Left ventricle myocardium inferior (tissue), 1 donor: ENCODE measurements at regions not wholly inside any gene's neighbourhood (a gene's known extent, or its start where the extent isn't known, plus 50 kb on each side); places are given as distances from the start of the nearest gene placed in this dataset.

Experiments
- DNase-seq: peaks from one replicate; pipeline ENCODE4 v3.0.0-alpha.2; 2020
- H3K27ac ChIP-seq: fragments of 200-600 bp; replicated peaks from 2 replicates; pipeline ENCODE4 v1.8.0; 2021
- H3K27me3 ChIP-seq: fragments of 200-600 bp; 2 replicates; pipeline ENCODE4 v1.8.0; 2021; ENCODE audit warnings: low read depth
- H3K36me3 ChIP-seq: fragments of 200-600 bp; 2 replicates; pipeline ENCODE4 v1.8.0; 2021
- H3K4me1 ChIP-seq: fragments of 200-600 bp; 2 replicates; pipeline ENCODE4 v1.8.0; 2021
- H3K4me3 ChIP-seq: fragments of 200-600 bp; 2 replicates; pipeline ENCODE4 v1.8.0; 2021; ENCODE audit warnings: mild to moderate bottlenecking, moderate library complexity
- H3K9me3 ChIP-seq: fragments of 200-600 bp; replicated peaks from 2 replicates; pipeline ENCODE4 v1.8.0; 2021
- CTCF ChIP-seq: fragments of 200-600 bp; IDR thresholded peaks from 2 replicates; pipeline ENCODE4 v1.8.0; 2021; ENCODE audit warnings: antibody characterized with exemption, mild to moderate bottlenecking, borderline replicate concordance
- intact Hi-C: fragments of 100-400 bp; cut with micrococcal nuclease; formaldehyde crosslinking; loops from one replicate; pipeline ENCODE4 v1.11.0; 2022
- donor health status: DM: no; HTN: yes; CAD: no; lungs with severe emphysema.

GRCh38 chr17:13162361-13162760 is 144.5 kb upstream of the ELAC2 start:
- Histone ChIP-seq H3K4me1 (no peaks in the 10 kb centered on the region), H3K27ac (no peak overlapping the region), H3K27me3 (no peaks in the 10 kb centered on the region), H3K4me3 (no peak overlapping the region), H3K9me3 (no peaks in the 10 kb centered on the region), H3K36me3 (no peaks in the 10 kb centered on the region)
- no peak for TF ChIP-seq CTCF
- no peak for DNase-seq
- intact Hi-C loops = no loop called here

GRCh38 chr17:13160790-13161189 is 143.0 kb upstream of the ELAC2 start:
- Histone ChIP-seq H3K36me3 (no peaks in the 10 kb centered on the region), H3K4me1 (no peaks in the 10 kb centered on the region)
- intact Hi-C loops = no loop called here

GRCh38 chr17:13160296-13160695 is 142.5 kb upstream of the ELAC2 start:
- Histone ChIP-seq H3K27ac (no peak overlapping the region), H3K36me3 (no peaks in the 10 kb centered on the region), H3K4me3 (no peak overlapping the region), H3K27me3 (no peaks in the 10 kb centered on the region), H3K9me3 (no peaks in the 10 kb centered on the region), H3K4me1 (no peaks in the 10 kb centered on the region)
- no peak for TF ChIP-seq CTCF
- no peak for DNase-seq
- intact Hi-C loops = no loop called here

More at GRCh38 chr17:13160790-13161189, 143.0 kb upstream of the ELAC2 start:
- H3K4me3 ChIP-seq = no peak overlapping the region
- H3K27me3 ChIP-seq = no peaks in the 10 kb centered on the region
- no peak for TF ChIP-seq CTCF
- no peak for DNase-seq
- no peak overlapping the region for H3K27ac ChIP-seq
- no peaks in the 10 kb centered on the region for H3K9me3 ChIP-seq

- DNase-seq = no peak
- no peak overlapping the region for H3K27ac ChIP-seq
- no peak for TF ChIP-seq CTCF
- H3K36me3 ChIP-seq = no peaks in the 10 kb centered on the region
- intact Hi-C loops = no loop called here
- H3K27me3 ChIP-seq = no peaks in the 10 kb centered on the region
- no peak overlapping the region for H3K4me3 ChIP-seq
- no peaks in the 10 kb centered on the region for H3K4me1 ChIP-seq
- no peaks in the 10 kb centered on the region for H3K9me3 ChIP-seq
Observed at GRCh38 chr17:13158494-13159240, 140.8 kb upstream of the ELAC2 start.

- intact Hi-C loops = no loop called here
- DNase-seq = no peak
- Histone ChIP-seq H3K27me3 (no peaks in the 10 kb centered on the region), H3K36me3 (no peaks in the 10 kb centered on the region), H3K9me3 (peaks cover 5% of the 10 kb centered on the region), H3K4me3 (no peak overlapping the region), H3K4me1 (no peaks in the 10 kb centered on the region), H3K27ac (no peak overlapping the region)
- no peak for TF ChIP-seq CTCF
Observed at GRCh38 chr17:13157656-13158055, 139.8 kb upstream of the ELAC2 start.
